HepG2 (cell line): ENCODE measurements at regions not wholly inside any gene's neighbourhood (a gene's known extent, or its start where the extent isn't known, plus 50 kb on each side); places are given as distances from the start of the nearest gene placed in this dataset.
"Not testable (repeated sequence)": the region's sequence is repeated elsewhere in the genome, so short reads cannot be mapped to it uniquely, and the experiment has no call there.

Source experiments
- CEBPB ChIP-seq: IDR thresholded peaks from 2 replicates; pipeline ENCODE4 v1.6.1; 2011; ENCODE audit warnings: low read depth, low read length, improper control_type of control experiment, borderline replicate concordance
- CTCF ChIP-seq: sonication (generic); formaldehyde crosslinking; IDR thresholded peaks from 2 replicates; pipeline ENCODE4 v1.5.0; 2020; ENCODE audit warnings: mild to moderate bottlenecking, missing genetic modification reagents, moderate library complexity
- EZH2 ChIP-seq: conservative IDR thresholded peaks from 2 replicates; pipeline ENCODE4 v1.6.1; 2012; ENCODE audit warnings: mild to moderate bottlenecking, low read depth, low read length, moderate library complexity
- POLR2AphosphoS5 ChIP-seq: IDR thresholded peaks from 2 replicates; pipeline ENCODE4 v1.6.1; 2012; ENCODE audit warnings: low read depth, low read length
- RBFOX2 ChIP-seq: fragments of 200-400 bp; formaldehyde crosslinking; IDR thresholded peaks from 2 replicates; pipeline ENCODE4 v1.6.1; 2017; ENCODE audit warnings: low read depth, mild to moderate bottlenecking, low read length
- TEAD2 ChIP-seq: sonication (generic); formaldehyde crosslinking; IDR thresholded peaks from 2 replicates; pipeline ENCODE4 v1.9.0; 2021; ENCODE audit warnings: missing genetic modification reagents

GRCh38 chr9:94441146-94441545 is 112.7 kb upstream of the NUTM2F start:
- not testable (repeated sequence) for TF ChIP-seq CTCF; POLR2AphosphoS5; RBFOX2; CEBPB; TEAD2 (CRISPR knock-in tag); EZH2
